SKM-1 treated with dmso at 0.1 percent for 144 hours (cell line): ENCODE measurements at regions not wholly inside any gene's neighbourhood (a gene's known extent, or its start where the extent isn't known, plus 50 kb on each side); places are given as distances from the start of the nearest gene placed in this dataset.

Experiments used
- DNase-seq: peaks from one replicate; lab custom pipeline; 2025; ENCODE audit not compliant: unreplicated experiment; lab: John Stamatoyannopoulos, UW

DNA sequence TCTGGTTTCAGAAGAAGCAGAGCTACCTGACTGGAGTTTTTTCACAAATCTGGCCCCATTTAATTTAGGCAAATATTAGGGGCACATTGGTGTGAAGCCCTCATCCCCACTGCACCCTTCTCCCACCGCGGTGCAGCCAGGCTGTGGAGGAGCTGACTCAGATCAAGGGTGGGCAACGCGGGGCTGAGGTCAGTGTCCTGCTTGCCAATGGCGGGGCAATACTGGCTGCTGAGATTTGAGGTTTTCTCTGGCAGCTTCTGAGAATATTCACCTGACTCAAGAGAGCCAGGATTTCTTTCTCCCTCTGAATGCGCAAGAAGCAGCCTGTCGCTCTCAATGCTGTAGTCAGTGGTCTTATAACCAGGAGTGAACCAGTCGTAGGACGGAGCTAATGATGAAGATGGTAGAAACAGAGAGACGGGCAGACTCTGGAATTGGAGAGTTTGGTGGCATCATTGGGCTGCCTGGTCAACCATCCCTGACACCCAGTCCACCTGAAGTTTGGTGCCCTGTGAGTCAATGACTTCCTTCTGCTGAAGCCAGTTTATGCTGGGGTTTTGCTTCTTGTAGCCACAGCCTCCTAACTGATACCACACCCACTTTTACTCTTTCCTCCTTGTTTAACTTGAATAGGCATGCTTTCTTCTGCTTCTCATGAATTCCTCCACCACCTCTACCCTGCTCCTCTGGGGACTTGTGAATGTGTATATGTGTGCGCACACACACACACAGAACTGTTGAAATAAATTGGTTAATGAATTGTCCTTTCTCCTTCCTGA lies 123.7 kb upstream of the CTBP2 start:
- DNase-seq: no peak

DNA sequence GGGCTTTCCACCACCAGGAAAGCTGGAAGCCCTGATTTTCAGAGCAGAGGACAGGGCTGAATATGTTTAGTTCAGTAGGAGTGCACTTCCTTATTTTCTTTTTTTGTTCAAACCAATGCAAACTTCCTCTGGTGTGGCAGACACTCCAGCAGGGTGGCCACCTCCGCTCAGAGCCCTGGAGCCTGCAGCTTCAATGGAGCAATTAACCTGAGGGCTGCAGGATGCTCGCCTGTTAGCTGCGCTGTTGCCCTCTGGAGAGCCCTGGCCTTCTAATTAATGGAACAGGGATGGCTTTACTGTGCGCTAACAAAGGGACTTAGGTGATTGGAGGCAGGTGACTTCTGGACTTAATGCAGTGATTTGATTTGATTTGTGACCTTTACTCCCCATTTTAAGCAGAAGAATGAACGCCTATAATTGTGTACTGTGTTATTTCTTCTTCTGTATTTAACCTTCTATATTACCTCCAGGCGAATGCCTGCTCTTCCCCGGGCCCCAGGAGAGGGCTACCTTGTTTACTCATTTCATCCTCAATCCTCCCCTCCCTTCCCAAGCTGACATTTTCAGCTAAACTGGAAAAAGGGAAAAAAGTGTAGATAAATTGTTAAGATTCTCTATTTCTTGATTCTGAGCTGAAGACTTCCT lies 123.0 kb upstream of the CTBP2 start:
- DNase-seq: peak; percentile 13

DNA sequence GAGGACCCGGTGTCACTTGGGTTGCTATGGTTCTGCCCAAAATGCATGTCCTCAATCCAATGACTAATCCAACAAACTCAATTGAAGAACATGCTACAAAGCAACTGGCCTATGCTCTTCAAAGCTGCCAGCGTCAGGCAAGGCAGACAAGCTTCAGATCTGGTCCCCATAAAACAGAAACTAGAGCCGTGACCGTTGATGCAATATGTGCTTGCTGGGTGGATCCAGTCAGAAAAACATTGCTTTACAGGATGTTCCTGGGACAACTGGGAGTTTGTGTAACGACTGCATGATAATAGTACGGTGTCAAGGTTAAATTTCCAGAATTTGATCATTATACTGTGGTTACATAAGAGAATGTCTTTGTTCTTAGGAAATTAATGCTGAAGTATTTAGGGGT lies 120.7 kb upstream of the CTBP2 start:
- no peak for DNase-seq

DNA sequence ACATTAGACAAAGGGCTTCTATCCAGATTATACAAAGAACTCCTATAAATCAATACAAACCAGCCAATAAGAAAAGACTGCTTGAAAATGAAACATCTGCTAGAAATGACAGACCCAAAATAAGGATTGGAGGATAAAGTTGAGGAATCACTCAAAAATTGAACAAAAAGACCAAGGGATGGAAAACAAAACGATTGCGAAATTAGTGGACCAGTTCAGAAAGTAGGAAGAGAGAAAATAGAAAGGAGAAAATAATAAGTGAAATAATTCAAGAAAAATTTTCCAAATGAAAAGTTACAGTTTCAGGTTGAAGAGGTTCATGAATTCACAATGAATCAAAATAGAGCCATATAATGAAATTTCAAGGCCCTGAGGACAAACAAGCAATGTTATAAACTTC lies 115.8 kb upstream of the CTBP2 start:
- no peak for DNase-seq

DNA sequence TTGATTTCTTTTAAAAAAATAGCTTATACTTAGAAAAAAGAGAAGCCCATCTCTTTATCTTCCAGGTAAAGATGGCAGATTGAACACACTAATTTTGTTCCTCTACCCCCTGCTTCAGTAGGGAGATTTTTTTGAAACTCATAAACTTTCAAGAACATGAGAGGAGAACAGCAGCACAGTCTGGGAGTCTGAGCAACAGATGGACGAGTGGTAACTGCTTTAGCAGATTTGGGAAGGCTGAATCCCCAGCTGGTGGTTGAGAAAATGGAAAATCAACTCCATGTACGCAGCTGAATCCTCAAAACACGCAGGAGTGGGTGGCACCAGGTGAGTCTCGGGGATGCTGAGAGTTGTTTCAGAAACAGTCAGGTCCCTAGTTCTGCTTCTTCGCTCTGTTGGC lies 114.6 kb upstream of the CTBP2 start:
- DNase-seq: no peak

DNA sequence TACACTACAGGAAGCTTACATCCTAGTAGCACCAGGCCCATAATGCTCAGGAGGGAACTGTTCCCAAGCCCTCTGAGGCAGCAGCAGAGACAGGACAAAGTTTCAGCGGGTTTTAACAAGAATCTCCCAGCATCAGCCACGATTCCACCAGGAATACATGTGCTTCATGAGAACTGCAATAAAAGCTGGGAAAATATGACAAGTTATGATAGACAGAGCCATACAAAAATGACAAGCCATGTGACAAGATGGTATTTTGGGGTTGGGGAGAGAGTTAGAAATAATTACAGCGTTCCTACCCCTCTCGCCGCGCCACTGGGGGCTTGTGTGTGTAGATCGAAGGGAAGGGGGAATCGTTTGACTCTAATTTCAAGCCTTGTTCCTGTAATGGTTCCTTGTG lies 112.7 kb upstream of the CTBP2 start:
- no peak for DNase-seq

DNA sequence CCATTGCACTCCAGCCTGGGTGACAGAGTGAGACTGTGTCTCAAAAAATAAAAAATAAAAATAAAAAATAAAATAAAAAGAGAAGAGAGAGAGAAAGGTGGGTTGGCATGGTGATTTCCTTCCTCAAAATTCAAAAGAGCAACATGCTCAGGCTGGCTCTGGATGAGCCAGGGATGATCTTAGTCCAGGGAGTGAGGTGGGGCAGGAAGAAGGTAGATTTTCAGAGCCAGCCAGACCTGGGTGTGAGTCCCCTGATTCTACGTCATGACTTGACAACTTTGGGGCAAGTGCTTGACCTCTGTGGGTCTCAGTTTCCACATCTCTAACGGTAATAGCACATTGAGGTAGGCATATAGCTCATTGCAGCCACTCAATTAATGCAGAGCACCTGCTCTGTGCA lies 109.4 kb upstream of the CTBP2 start:
- DNase-seq: no peak

DNA sequence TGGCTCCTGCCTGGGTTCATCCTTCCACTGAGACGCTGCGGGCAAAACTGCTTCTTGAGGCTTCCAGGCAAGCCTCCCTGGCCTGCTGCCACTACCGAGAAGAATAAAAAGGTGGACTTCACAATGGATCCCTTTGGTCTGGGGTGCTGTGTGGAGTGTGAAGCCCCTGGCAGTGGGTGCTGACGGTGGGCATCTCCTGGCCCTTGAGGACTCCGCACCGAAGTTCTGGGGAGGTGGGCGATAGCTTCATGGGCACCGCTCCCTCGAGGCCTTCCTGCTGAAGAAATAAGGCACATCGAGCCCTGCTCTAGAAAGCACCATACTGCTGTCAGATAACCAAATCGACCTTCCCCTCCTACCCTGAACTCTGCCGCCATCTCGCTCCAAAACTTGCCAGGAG lies 106.6 kb upstream of the CTBP2 start:
- DNase-seq: no peak

DNA sequence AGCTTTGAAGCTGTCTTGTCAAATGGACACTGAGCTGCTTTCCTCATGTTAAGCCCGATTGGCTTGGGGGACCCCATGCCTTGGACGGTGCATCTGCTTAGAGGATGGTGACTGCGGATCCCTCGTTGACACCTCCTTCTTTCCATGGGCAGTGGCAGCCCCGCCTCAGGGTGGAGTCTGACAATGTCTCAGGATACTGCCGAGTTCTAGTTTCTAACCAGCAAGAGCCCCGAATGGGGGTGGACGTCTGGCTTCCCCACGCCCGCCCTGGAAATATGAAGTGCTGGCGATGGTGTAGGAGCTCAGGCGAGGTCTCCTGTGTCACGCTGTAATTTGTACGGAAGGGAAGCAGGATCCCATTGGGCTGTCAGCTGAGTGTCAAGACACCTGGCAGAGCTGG lies 106.2 kb upstream of the CTBP2 start:
- DNase-seq: no peak

DNA sequence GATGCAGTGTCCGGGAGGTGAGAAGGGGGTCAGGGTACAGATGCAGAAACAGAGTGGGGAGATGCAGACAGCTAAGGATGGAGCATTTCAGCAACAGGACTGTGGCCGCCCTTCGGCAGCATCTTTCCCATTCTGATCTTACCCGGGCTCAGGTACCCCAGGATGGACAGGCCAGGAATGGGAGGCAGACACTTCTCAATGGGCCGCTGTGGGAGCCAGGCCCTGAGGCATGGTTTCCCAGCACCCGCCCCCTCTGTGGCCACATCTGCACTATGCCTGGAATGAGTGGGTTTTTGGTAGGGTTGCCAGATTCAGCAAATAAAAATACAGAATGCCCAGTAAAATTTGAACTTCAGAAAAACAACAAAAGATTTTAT lies 105.2 kb upstream of the CTBP2 start:
- no peak for DNase-seq

DNA sequence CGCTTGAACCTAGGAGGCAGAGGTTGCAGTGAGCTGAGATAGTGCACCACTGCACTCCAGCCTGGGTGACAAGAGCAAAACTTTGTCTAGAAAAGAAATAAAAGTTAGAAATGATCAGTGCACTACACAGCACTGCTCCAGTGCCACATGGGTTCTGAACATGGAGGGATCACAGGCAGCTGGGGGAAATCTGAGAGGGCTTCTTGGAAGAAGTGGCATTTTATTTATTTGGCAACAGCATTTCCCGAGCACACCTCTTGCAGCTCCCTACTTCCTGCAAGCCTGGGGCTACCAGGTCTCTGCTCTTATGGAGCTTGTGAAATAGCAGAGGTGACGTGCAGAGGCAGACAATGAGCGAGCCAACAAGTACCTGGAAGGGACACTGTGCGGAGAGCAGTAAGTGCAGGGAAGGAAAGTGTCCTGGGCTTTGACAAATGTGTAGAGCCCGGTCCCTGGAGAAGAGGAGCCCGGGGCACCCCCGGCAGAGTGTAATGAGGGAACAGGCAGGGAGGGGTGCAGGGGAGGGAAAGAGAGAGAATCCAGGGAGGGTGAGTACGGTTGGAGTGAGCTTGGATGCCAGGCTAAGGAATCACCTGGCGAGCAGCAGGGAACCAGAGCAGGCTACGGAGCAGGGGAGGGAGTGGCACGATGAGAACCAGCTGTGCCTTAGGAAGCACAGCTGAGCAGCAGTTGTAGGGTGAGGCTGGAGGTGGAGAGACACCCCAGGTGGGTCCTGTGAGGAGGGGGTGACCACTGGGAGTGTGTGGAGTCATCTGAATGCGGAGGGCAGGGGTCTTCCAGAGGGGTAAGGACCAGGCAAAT lies 104.6 kb upstream of the CTBP2 start:
- DNase-seq: no peak

DNA sequence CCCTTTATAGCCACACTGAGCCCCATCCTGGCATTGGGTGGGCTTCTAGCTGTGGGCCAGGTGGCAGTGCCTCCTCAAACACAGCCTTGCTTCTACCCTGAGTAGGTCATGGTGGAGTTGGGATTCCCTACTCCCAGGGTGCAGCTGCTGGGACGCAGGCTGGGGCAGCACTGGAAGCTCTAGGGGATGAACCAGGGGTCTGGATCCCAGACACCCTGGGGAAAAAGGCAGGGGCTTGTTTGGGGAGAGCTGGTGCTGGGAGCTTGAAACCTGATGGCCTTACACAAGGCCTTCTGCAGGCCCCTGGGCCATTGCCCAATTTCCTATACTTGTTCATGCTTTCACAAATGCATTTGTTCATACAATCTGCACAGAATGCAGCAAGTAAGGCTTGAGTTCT lies 103.7 kb upstream of the CTBP2 start:
- DNase-seq: no peak

DNA sequence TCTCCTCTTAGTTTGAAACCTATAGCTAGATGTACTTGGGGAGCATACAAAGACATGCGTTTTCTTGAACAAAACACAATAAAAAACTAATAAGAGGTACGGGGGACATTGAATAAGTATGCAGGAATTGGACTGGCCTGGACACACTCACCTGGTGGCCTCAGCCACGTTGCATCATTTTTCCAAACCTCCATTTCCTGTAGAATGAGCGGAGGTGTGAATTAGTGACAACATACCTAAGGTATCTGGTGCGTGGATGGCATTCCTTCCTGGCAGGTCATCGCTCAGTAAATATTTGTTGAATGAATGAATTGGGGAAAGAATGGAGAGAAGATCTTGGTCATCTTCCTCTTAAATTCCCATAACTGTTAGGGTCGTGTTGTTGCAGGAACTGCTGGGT lies 103.2 kb upstream of the CTBP2 start:
- DNase-seq: no peak

DNA sequence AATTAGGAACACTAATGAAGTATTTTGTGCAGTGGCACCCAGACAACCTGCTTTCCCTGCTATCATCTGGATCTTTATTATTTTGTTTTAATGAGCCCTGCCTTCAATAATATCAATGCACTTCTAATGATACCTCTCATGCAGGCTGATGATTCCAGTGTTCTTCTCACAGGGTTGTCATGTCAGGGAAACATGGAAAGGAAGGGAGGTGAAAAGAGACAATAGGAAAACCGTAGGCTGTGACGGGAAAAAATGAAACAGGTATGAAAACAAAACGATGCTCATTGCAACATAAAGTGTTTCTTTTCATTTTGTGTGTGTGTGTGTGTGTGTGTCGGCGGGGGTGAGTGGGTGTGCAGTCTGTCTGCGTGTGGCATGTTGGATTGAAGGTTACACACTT lies 102.6 kb upstream of the CTBP2 start:
- no peak for DNase-seq

DNA sequence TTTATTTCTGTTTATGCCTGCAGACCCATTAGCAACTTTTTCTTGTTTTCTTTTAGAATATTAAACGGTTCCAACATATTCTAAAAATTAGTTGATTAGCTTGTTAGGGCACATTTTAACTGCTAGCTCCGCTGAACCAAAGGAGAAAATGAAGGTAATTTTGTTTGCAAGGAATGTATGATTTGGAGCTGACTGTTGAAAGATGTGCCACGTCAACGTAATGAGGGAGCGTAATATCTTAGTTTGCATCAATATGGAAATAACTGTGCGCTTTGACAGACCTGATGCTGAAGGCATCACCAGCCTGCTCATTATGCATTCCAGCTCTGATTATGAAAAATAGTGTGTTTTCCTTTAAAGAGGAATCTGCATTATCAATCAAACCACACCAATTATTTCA lies 102.0 kb upstream of the CTBP2 start:
- no peak for DNase-seq

DNA sequence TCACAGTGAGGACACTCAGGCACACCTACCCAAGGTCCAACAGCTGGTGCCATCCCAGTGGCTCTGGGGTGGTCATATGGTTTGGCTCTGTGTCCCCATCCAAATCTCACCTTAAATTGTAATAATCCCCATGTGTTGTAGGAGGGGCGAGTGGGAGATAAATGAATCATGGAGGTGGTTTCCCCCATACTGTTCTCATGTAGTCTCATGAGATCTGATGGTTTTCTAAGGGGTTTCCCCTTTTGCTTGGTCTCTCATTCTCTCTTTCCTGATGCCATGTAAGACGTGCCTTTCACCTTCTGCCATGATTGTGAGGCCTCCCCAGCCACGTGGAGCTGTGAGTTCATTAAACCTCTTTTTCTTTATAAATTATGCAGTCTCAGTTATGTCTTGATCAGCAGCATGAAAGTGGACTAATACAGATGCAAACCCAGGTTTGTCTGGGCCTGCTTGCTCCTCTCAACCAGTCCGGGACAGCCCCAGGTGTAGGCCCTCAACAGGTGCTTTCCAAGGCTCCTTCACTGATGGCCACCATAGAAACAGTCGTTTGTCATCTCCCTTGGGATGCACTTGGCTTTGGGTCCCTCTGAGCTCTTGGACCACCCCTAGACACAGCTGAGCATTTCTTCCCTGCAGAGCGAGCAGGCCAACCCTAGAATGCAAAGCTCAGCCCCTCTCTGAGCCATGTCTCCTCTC lies 101.3 kb upstream of the CTBP2 start:
- no peak for DNase-seq

DNA sequence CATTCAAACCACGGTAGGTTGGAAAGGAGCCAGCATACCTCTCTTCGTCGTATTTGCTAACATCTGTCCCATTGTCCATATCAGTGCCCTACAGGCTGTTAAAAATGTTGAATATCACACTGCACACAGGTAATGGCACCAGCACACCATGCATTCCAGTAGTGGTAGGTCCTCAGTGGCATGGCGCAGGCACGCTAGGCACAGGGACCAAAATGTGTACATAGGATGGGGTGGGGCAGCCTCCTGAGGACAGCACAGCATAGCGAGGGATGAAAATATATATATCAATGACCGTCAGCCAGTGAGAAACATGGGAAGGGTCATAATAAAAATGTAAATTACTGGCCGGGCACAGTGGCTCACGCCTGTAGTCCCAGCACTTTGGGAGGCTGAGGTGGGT lies 99.9 kb upstream of the CTBP2 start:
- no peak for DNase-seq

DNA sequence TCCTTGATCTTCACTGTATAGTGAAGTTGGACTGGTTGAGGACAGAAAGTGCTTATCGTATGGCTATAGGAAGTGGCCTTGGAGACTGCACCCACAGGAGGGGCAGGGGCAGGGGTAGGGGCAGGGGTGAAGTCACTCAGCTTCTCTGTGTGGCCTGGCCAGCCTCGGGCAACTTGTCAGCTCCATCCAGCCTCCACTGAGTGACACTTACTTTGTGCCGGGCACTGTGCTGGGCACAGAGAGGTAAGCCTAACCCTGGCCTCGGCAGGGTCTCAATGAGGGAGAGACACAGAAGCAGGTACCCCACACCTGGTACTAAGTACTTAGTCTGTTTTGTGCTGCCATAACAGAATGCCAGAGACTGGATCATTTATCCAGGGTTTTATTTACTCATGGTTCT lies 99.3 kb upstream of the CTBP2 start:
- no peak for DNase-seq

DNA sequence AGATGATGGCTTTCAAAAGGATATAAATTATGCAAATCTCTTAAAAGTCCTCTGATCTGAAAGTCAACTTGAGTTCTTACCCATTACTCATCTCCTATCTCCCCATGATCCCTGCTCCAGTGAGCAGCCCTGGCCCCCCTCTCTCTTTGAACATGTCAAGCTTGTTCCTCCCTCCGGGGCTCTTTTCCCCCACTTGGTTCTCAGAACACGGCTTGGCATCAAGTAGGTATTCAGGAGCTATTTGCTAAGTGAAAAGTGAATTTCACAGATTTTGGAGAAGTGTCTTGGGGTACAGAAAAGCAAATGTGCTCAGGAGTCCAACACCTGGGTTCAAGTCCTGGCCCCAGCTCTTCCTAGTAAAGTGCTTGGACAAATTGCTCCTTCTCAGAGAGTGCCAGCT lies 98.3 kb upstream of the CTBP2 start:
- DNase-seq: no peak

DNA sequence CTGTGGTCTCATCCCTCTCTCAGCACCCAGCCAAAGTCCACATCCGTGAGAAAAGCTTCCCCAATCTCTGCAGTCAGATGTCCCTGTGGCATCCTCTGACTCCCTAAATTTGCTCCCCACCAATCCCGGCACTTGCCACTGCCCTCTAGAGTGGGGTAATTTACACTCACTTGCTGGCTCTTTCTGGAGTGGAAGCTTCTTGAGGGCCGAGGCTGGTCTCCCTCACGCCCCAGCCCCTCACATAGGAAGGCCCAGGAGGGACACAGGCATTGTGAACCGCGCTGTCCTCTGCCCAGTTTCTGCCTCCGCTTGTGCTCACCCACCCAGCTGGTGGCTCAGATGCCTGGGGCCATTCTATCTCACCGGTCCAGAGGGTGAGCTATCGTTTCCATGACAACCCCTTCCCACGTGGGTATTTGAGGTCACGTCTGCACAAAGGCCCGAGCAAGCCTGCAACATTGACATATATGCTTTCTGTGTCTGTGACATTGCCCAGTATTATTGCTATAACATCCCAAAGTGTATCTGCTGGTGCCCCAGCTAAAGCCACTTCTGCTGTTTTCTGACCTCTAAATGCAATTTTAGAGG lies 97.3 kb upstream of the CTBP2 start:
- DNase-seq: no peak

DNA sequence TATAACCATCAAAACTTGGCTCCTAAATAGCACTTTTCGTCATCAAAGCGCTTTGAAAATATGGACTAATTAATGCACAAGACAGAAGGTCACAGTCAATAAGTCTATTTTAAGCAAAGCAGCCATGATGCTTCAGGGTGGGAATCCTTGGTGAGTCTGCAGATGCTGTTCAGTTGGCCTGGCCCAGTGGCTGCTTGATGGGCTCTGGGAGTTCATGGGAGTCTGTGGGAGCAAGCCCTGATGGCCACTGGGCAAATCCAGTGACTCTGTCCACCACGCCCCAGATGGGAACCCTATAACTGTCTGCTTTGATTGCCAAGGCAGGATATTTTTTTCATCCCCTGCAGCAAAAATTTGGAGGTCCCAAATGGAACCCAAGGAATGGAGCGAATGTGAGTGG lies 95.7 kb upstream of the CTBP2 start:
- DNase-seq: no peak
